HG02678 (cell line): ENCODE measurements at regions not wholly inside any gene's neighbourhood (a gene's known extent, or its start where the extent isn't known, plus 50 kb on each side); places are given as distances from the start of the nearest gene placed in this dataset.
"Not testable (repeated sequence)": the region's sequence is repeated elsewhere in the genome, so short reads cannot be mapped to it uniquely, and the experiment has no call there.

Experiments used
- ATAC-seq: cut with Tn5 transposase; IDR thresholded peaks from one replicate; pipeline ENCODE4 v1.9.1; 2021; ENCODE audit warnings: mild to moderate bottlenecking, moderate library complexity; ENCODE audit not compliant: unreplicated experiment

DNA sequence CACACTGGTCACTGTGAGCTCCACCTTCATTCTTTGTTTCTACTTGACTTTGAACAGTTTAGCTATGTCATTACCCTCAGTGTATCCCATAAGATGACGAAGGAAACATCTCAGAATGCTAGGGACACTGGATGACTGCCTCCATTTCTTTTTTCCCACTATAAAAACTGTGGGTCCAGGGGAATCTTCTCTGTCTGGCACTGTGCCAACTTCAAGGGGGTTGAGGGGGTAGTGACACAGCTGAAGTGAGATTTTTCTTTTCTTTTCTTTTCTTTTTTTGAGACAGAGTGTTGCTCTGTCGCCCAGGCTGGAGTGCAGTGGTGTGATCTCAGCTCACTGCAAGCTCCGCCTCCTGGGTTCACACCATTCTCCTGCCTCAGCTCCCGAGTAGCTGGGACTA is 302.6 kb upstream of the TARS1 start:
- ATAC-seq = not testable (repeated sequence)

- ATAC-seq = no peak
Observed at GRCh38 chr5:33143405-33144123, 297.2 kb upstream of the TARS1 start.

DNA sequence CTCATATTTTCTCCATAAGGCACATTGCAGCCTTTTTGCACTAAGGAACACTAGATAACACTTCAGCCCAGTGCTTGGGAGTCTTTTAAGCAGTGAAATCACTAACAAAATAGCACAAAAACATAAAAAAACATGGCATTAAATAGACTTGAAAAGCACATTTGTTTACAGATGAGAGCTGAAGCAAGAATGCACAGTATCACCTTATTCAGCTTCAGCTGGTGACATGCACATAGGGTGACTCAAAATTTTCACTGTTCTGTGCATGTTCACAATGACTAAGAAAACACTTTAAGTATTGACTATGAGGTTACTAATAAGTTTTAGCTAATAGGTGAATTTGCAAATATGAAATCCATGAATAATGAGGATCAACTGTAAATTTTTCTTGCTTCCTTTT is 293.9 kb upstream of the TARS1 start:
- no peak for ATAC-seq

- ATAC-seq = no peak
Observed at GRCh38 chr5:33148076-33148513, 292.7 kb upstream of the TARS1 start.

GRCh38 chr5:33153372-33153771 is 287.4 kb upstream of the TARS1 start:
- ATAC-seq = no peak

GRCh38 chr5:33153831-33154230 is 286.9 kb upstream of the TARS1 start:
- ATAC-seq = no peak

- no peak for ATAC-seq
Observed at GRCh38 chr5:33160871-33161270, 279.9 kb upstream of the TARS1 start.

- no peak for ATAC-seq
Observed at GRCh38 chr5:33161421-33161820, 279.3 kb upstream of the TARS1 start.

GRCh38 chr5:33162057-33162456 is 278.7 kb upstream of the TARS1 start:
- no peak for ATAC-seq

GRCh38 chr5:33166522-33166921 is 274.2 kb upstream of the TARS1 start:
- ATAC-seq = no peak

GRCh38 chr5:33166948-33167347 is 273.8 kb upstream of the TARS1 start:
- ATAC-seq = no peak

DNA sequence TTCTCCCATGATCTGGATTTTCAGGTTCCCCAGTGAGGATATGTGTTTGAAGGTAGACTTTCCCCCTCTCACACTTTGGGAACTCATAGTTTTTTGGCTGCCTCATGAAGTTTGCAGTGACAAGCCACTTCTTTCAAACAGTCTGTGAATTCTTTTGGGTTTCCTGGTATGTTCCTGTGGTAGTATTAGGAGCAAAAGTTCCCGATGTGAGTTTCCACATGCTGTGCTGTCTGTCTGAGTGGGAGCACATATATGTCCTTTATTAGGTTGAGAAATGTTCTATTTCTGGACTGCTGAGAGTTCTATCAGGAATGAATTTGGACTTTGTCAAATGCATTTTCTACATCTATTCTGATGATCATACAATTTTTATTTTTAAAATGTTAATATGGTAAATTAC is 273.2 kb upstream of the TARS1 start:
- ATAC-seq = no peak

DNA sequence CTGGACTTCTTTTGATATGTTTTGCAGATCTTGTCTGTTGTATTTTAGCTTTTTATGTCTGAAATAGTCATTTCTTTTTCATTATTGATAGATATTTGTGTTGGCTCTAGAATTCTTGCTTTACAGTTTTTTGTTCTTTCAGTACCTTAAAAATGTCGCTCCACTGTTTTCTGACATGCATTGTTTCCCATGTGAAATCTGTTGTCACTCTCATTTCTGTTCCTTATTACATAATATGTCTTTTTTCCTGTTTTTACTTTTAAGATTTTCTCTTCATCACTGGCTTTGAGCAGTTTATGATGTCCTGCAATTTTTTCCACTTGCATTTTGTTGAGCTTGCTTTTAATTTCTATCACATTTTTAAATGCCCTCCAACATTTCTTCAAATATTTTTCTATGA is 270.4 kb upstream of the TARS1 start:
- no peak for ATAC-seq

GRCh38 chr5:33174383-33174782 is 266.4 kb upstream of the TARS1 start:
- ATAC-seq = no peak

- ATAC-seq = no peak
Observed at GRCh38 chr5:33179301-33179700, 261.5 kb upstream of the TARS1 start.

DNA sequence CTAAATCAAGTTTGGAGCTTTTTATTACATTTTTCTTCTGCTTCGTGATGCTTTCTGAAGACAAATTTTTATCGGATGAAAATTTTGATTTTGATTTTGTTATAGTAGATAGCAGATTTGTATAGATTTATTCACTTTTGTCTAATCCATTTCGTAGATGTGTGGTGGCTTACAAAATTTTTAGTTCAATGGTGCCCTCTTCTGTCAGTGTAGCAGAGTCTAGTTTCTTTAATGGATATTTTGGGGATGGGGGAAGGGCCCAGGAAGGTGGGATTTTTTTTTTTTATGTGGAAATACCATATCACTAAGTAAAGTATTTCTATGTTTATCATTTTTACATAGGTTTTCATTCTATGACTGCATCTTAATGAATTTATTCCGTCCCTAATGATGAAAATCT is 259.9 kb upstream of the TARS1 start:
- no peak for ATAC-seq

GRCh38 chr5:33182986-33183385 is 257.8 kb upstream of the TARS1 start:
- ATAC-seq = no peak

GRCh38 chr5:33184367-33184766 is 256.4 kb upstream of the TARS1 start:
- ATAC-seq = no peak

DNA sequence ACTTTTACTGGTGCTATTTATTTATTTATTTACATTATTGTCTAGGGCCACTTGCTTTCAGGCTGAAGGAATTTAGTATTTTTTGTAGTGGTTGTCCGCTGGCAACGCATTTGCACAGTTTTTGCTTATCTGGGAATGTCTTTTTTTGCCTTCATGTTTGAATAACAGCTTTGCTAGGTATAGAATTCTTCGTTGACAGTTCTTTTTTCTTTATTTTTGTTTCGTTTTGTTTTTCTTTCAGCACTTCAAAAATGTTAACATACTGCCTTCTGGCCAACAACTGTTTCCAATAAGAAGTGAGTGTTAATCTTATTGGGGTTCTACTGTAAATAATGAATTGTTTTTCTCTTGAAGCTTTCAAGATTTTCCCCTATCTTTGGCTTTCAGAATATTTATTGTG is 252.7 kb upstream of the TARS1 start:
- ATAC-seq = no peak

- no peak for ATAC-seq
Observed at GRCh38 chr5:33194914-33195313, 245.9 kb upstream of the TARS1 start.

GRCh38 chr5:33195431-33196165 is 245.2 kb upstream of the TARS1 start:
- no peak for ATAC-seq

GRCh38 chr5:33198836-33199235 is 241.9 kb upstream of the TARS1 start:
- ATAC-seq = no peak

- no peak for ATAC-seq
Observed at GRCh38 chr5:33203931-33204330, 236.8 kb upstream of the TARS1 start.
